ENCODE measurements at regions not wholly inside any gene's neighbourhood (a gene's known extent, or its start where the extent isn't known, plus 50 kb on each side); places are given as distances from the start of the nearest gene placed in this dataset.

DNA sequence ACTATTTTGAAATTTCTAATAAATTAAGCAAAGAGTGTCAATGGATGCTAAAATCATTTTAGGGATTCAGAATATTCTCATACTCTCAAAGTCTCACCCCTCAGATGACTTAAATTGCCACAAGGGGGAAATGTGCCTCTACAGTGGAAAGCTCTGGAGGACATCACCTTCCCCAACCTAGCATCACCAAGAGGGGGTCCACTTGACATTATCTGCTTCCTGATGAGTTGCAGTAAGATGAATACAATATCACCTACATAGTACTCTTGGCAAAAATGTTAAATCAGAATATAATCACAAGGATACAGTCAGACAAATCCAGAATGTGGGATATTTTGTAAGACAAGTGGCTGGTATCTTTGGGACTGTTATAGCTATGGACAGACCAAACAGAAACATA is 290.1 kb downstream of the MFSD1 start:
- intact Hi-C loops (cut with DNase I), result no loop called here
- no peak for ATAC-seq
- DNase-seq (ENCODE audit: low spot score), result no peak

GRCh38 chr3:159102001-159102400 is 300.1 kb downstream of the MFSD1 start:
- no peak for DNase-seq (ENCODE audit: low spot score)
- intact Hi-C loops (cut with DNase I), result no loop called here
- no peak for ATAC-seq

DNA sequence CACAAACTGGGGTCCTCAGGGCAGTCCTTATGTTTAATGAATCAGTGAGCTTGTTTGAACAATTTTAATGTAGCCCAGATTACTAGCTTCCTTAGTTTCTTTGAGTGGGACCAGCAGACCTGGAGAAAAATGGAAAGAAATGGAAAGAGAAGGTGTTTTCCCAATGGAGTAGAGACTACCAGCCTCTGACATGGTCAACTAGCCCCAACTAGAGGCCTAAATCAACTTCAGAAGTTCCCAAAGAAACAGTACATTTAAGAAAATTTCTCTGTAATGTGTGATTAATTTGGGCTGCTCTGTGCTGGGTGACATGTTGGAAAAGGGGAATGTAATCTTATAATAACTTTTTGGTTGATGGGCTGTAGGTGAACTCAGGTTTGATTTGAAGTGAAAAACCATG is 310.9 kb downstream of the MFSD1 start:
- intact Hi-C loops (cut with DNase I), result no loop called here
- DNase-seq (ENCODE audit: low spot score) (no peak), ATAC-seq (no peak)

GRCh38 chr3:159113221-159113875 is 311.5 kb downstream of the MFSD1 start:
- no peak for DNase-seq (ENCODE audit: low spot score)
- intact Hi-C loops (cut with DNase I), result no loop called here
- ATAC-seq, result no peak

DNA sequence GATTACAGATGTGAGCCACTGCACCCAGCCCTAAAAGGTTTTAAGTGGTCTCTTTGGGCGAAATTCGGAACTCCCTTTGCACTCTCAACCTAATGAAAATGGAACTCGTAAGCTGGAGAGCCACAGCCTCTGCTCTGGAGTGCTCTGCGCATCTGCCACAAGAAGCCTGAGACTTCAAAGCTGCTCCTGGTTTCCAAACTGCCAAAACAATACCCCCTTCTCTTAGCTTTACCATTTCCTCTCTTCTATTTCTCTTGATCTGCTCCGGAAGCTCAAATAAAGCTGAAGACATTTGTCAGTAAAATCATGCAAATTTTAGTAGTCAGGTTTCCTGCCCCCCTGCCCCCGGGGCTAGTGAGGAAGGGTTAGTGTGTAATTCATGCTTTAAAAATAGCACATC is 312.7 kb downstream of the MFSD1 start:
- intact Hi-C loops (cut with DNase I), result no loop called here
- ATAC-seq, result no peak
- DNase-seq (ENCODE audit: low spot score), result no peak

- no peak for DNase-seq (ENCODE audit: low spot score)
- intact Hi-C loops (cut with DNase I), result no loop called here
- ATAC-seq, result no peak
Measured at GRCh38 chr3:159123877-159124276, 322.0 kb downstream of the MFSD1 start.

- intact Hi-C loops (cut with DNase I), result no loop called here
- ATAC-seq, result no peak
- no peak for DNase-seq (ENCODE audit: low spot score)
Measured at GRCh38 chr3:159126261-159127020, 324.6 kb downstream of the MFSD1 start.

- intact Hi-C loops (cut with DNase I), result no loop called here
- ATAC-seq (no peak), DNase-seq (ENCODE audit: low spot score) (no peak)
Measured at GRCh38 chr3:159127021-159127392, 325.2 kb downstream of the MFSD1 start.

- intact Hi-C loops (cut with DNase I), result no loop called here
- ATAC-seq, result peak; percentile 92
- no peak for DNase-seq (ENCODE audit: low spot score)
Measured at GRCh38 chr3:159128628-159129027, 326.8 kb downstream of the MFSD1 start.

- intact Hi-C loops (cut with DNase I), result no loop called here
- ATAC-seq (no peak), DNase-seq (ENCODE audit: low spot score) (no peak)
Measured at GRCh38 chr3:159130108-159130507, 328.3 kb downstream of the MFSD1 start.

DNA sequence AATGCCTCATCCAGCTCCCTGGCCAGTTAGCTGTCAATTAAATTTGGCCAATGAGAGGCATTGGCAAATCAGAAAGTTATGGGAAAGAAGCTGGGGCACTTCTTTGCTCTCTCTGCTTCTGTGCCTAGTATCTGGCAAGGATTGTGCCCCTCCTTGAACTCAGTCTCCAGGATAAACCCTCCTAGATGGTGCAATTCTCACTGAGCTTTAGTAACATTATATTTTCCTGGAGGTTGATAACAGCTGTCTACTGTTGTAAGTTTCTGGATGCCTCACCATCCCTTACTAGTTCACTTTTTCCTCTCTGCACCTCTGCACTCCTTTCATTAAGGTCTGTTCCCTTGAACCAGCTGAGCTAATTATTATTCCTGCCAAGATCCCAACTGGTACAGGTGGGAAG is 329.5 kb downstream of the MFSD1 start:
- intact Hi-C loops (cut with DNase I), result no loop called here
- DNase-seq (ENCODE audit: low spot score) (no peak), ATAC-seq (no peak)

- ATAC-seq (no peak), DNase-seq (ENCODE audit: low spot score) (no peak)
- intact Hi-C loops (cut with DNase I), result no loop called here
Measured at GRCh38 chr3:159137949-159138348, 336.1 kb downstream of the MFSD1 start.

- intact Hi-C loops (cut with DNase I), result no loop called here
- ATAC-seq, result no peak
- no peak for DNase-seq (ENCODE audit: low spot score)
Measured at GRCh38 chr3:159139326-159139725, 337.5 kb downstream of the MFSD1 start.

DNA sequence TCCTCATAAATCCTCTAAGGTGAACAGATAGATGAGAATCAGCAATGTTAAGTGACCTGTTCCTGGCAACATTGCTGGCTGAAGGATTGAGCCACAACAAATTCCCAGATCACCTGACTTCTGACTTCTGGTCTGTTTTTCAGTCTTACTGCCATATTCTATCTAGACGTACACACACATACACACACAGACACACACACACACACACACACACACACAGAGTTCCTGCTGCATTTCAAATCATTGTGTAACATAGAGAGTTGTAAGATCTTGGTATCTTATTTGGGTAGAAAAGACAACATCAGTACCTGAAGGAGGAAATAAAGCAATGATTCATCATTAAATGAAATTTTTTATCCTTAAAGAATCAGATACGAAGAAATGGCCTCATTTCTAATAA is 342.6 kb downstream of the MFSD1 start:
- intact Hi-C loops (cut with DNase I), result no loop called here
- no peak for DNase-seq (ENCODE audit: low spot score)
- no peak for ATAC-seq

DNA sequence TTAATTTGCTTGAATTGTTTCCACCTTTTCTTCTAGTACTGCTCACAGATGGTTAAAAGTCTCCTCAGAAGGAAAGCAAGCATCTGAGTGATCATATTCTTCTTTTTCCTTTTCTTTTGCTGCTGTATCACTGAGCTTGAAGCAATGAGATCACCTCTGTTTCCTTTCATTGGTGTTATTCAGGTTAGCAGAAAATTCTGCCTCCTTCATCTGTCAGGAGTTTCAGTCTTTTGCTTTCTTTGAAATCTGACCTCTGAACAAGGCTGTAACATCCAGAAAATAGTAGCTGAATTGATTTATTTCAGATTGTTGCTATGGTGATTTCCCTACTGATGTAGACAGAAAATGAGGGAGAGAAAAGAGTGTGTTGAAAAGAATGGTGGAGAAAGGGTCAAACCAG is 343.0 kb downstream of the MFSD1 start:
- DNase-seq (ENCODE audit: low spot score) (no peak), ATAC-seq (no peak)
- intact Hi-C loops (cut with DNase I), result no loop called here

- intact Hi-C loops (cut with DNase I), result no loop called here
- ATAC-seq (no peak), DNase-seq (ENCODE audit: low spot score) (no peak)
Measured at GRCh38 chr3:159146392-159146791, 344.5 kb downstream of the MFSD1 start.

DNA sequence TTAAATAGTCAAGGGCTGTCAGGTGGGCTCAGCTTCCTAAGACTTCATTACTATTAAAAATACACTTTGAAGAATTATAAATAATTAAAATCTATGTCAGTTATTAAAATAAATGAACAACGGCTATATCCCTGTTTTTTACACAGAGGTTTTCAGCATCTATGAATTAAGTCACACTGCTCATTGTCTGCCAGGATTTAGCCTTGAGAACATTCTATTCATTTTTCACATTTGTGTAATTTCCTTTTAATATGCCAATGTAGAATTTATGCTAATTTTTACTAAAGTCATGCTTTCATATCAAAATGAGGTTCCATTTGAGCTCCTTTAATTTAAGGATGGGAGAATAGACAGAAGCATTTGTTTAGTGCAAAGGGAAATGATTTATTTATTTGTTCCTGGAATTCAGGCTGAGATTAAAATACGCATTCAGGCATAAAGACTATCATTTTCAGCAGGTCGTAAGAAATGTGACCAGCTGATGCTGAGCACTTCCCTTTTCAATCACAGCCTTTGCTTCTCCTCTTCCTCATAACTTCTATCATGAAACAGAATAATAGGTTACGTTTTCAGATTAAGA is 345.1 kb downstream of the MFSD1 start:
- DNase-seq (ENCODE audit: low spot score), result no peak
- intact Hi-C loops (cut with DNase I), result no loop called here
- ATAC-seq, result no peak

- ATAC-seq (no peak), DNase-seq (ENCODE audit: low spot score) (no peak)
- intact Hi-C loops (cut with DNase I), result no loop called here
Measured at GRCh38 chr3:159147813-159148212, 346.0 kb downstream of the MFSD1 start.

GRCh38 chr3:159148466-159148865 is 346.6 kb downstream of the MFSD1 start:
- intact Hi-C loops (cut with DNase I), result no loop called here
- no peak for DNase-seq (ENCODE audit: low spot score)
- ATAC-seq, result no peak

- no peak for DNase-seq (ENCODE audit: low spot score)
- intact Hi-C loops (cut with DNase I), result no loop called here
- no peak for ATAC-seq
Measured at GRCh38 chr3:159149131-159149530, 347.3 kb downstream of the MFSD1 start.

GRCh38 chr3:159149633-159150032 is 347.8 kb downstream of the MFSD1 start:
- ATAC-seq (no peak), DNase-seq (ENCODE audit: low spot score) (no peak)
- intact Hi-C loops (cut with DNase I), result no loop called here

Data from sciatic nerve (tissue), 2 donors.